Activated naive CD8-positive, alpha-beta T cell treated with anti-CD3 and anti-CD28 coated beads, Interleukin-2, amount 50 U/mL, for 16 hours (primary cell): ENCODE measurements at regions not wholly inside any gene's neighbourhood (a gene's known extent, or its start where the extent isn't known, plus 50 kb on each side); places are given as distances from the start of the nearest gene placed in this dataset.
"Not testable (repeated sequence)": the region's sequence is repeated elsewhere in the genome, so short reads cannot be mapped to it uniquely, and the experiment has no call there.

ENCODE experiments used
- DNase-seq: peaks from one replicate; pipeline ENCODE4 v3.0.0-alpha.2; 2020; ENCODE audit warnings: low read depth, low spot score

GRCh38 chr15:88965097-88965496 lies 51.9 kb upstream of the MFGE8 start:
- DNase-seq: not testable (repeated sequence)

DNA sequence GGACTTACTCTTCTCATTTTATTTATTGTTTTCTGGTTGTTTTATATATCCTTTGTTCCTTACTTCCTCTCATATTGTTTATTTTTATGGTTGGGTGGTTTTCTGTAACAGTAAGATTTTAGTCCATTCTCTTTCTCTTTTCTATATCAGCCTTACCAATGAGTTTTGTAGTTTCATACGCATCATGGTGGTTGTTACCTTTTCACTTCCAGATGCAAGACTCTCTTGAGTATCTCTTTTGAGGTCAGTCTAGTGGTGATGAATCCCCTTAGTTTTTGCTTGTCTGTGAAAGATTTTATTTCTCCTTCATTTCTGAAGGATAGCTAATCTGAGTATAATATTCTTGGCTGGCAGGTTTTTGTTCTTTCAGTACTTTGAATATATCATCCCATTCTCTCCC lies 57.1 kb upstream of the MFGE8 start:
- DNase-seq: no peak

GRCh38 chr15:88974392-88974791 lies 61.2 kb upstream of the MFGE8 start:
- no peak for DNase-seq

DNA sequence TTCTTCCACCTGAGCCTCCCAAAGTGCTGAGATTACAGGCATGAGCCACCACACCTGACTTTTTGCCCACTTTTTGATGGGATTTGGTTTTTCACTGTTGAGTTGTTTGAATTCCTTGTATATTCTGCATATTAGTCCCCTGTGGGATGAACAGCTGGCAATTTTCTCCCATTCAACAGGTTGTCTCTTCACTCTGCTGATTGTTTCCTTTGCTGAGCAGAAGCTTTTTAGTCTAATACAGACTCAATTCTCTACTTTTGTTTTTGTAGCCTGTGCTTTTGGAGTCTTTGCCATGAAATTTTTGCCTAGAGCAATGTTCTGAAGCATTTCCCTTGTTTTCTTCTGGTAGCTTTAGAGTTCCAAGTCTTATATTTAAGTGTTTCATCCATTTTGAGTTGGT lies 62.7 kb upstream of the MFGE8 start:
- no peak for DNase-seq

DNA sequence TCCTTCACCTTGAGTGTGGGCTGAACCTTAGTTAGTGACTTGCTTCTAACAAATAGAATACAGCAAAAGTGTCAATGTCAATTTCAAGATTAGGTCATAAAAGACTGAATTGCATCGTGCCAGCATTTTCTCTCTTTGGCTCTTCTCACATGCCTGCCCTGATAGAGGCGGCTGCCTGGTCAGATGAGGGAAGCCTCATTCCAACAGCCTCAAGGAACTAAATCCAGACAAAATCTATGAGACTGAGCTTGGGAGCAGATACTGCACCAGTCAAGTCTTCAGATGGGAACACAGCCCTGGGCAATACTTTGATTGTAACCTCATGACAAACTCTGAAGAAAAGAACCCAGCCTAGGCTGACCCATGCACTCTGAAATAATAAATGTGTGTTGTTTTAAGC lies 63.5 kb upstream of the MFGE8 start:
- DNase-seq: no peak

DNA sequence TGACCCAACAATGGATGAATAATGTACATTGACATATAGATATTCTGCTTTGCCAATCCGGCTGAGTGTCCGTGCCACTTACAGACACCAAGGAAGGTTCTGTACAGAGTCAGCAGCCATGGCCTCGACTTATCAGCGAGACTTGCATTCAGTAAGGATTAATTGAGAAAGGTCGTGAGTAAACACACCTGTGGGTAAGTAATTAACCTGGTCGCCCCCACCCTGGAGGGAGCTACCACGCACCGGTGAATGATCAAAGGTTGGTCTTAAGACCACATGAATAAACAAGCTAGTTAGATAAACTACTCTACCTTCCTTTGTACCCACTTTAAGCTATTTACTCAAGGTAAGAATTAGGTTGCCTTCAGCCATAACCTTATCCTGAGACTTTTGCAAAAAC lies 66.5 kb upstream of the MFGE8 start:
- no peak for DNase-seq

GRCh38 chr15:88980498-88980897 lies 67.3 kb upstream of the MFGE8 start:
- no peak for DNase-seq

DNA sequence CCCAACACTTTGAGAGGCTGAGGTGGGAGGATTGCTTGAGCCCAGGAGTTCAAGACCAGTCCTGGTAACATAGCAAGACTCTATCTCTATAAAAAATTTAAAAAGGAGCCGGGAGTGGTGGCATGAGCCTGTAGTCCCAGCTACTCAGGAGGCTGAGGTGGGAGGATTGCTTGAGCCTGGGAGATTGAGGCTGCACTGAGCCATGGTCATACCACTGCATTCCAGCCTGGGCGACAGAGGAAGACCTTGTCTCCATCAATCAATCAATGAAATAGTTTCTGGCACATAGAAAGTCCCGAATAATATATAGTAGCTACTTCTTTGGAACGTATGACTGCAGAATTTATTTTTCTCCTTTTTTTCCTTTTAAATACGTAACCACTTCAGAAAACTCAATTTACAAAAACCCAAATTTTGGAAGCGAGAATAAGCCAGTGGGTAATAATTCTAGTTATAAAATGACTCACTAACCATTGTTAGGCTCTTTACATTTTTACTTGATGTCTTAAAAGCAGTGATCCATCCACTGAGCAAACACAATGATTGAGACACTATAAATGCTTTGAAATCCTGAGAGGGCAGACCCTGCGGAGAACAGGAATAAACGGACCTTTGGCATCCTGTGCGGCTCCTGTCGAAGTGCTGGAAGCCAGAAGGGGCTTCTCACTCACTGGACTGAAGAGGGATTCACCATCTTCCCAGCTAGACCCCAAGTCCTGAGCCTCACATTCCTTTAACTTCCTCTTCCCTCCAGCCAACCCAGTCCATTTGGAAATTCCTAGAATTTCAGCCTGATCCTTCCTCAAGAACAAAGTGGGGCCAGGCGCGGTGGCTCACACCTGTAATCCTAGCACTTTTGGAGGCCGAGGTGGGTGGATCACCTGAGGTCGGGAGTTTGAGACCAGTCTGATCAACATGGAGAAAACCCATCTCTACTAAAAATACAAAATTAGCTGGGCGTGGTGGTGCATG lies 68.4 kb upstream of the MFGE8 start:
- no peak for DNase-seq

DNA sequence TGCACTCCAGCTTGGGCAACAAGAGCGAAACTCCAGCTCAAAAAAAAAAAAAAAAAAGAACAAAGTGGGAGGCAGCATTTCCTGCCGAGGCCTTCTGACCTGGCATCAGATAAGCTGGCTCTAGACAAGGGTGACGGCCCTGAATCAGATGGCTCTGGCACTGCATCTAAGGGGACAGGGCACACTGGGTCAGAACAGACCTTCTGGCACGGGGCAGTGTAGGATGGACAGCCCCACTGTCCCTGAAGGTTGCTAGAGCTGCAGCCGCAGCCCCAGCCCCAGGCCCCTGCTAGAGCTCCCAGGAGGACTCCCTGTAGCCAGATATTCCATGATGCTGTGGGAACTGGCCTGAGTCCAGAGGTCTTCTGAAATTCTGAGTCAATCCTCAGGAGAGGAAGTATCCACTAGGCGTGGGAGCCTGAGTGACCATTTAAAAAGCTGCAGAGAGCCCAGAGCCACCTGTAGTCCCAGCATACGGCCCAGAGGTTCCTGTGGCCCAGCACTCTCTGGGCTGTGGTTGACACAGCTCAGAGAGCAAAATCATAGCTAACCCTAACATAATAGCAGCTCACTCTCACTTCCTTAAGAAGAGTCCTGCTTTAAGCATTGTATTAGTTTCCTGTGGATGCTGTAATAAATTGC lies 69.2 kb upstream of the MFGE8 start:
- DNase-seq: no peak

GRCh38 chr15:88982946-88983342 lies 69.8 kb upstream of the MFGE8 start:
- DNase-seq: no peak

- DNase-seq: no peak
Observed at GRCh38 chr15:88983861-88984429, 70.8 kb upstream of the MFGE8 start.

- DNase-seq: no peak
Observed at GRCh38 chr15:88985547-88986393, 72.6 kb upstream of the MFGE8 start.

GRCh38 chr15:88986949-88987590 lies 73.9 kb upstream of the MFGE8 start:
- DNase-seq: no peak

DNA sequence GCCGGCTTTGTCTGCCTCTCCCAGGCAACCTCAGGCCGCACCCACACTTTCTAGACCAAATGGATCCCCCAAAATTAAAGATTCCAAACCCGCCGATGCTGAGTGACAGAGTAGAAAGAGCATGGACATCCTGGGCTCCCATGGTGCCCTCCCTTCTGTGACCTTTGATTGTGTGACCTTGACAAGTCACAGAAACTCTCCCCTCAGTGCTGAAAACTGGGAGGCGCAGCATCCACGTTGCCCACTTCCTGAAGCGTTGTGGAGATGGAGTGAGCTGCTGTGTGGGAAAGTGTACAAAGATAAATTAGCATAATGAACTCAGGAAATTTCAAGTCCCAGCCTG lies 74.4 kb upstream of the MFGE8 start:
- no peak for DNase-seq

GRCh38 chr15:88987934-88988671 lies 74.9 kb upstream of the MFGE8 start:
- no peak for DNase-seq

GRCh38 chr15:88989578-88989977 lies 76.4 kb upstream of the MFGE8 start:
- no peak for DNase-seq

GRCh38 chr15:88990185-88990679 lies 77.1 kb upstream of the MFGE8 start:
- no peak for DNase-seq

DNA sequence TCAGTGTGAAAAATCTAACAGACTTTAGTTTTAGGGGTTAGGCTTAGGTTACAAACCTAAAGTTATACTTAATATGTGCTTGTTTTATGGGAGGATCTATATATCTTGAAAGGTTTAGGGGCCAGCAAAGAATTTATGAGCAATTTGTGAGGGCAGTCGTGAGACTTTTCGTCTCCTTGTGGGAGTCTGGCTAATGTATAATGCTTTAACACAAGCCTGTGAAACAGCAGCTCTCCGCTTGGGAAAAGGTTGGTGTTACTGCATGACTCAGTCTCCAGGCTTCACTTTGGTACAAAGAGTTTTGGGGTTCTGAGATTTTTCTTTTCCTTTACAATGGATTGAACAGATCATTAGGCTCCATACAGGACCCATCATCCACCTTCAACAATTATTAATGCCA lies 79.0 kb upstream of the MFGE8 start:
- DNase-seq: no peak

- no peak for DNase-seq
Observed at GRCh38 chr15:88992912-88993376, 79.8 kb upstream of the MFGE8 start.

GRCh38 chr15:88993662-88994061 lies 80.5 kb upstream of the MFGE8 start:
- DNase-seq: no peak
